COLO829 (cell line): ENCODE measurements at regions not wholly inside any gene's neighbourhood (a gene's known extent, or its start where the extent isn't known, plus 50 kb on each side); places are given as distances from the start of the nearest gene placed in this dataset.
"Not testable (repeated sequence)": the region's sequence is repeated elsewhere in the genome, so short reads cannot be mapped to it uniquely, and the experiment has no call there.

Experiments used
- DNase-seq: peaks from one replicate; pipeline ENCODE4 v3.0.0; 2012; ENCODE audit warnings: low spot score

- no peak for DNase-seq
Observed at GRCh38 chr2:209305746-209306196, 118.1 kb upstream of the MAP2 start.

GRCh38 chr2:209307161-209308001 lies 116.5 kb upstream of the MAP2 start:
- no peak for DNase-seq

GRCh38 chr2:209308415-209308814 lies 115.4 kb upstream of the MAP2 start:
- no peak for DNase-seq

- no peak for DNase-seq
Observed at GRCh38 chr2:209311948-209312347, 111.9 kb upstream of the MAP2 start.

GRCh38 chr2:209312450-209312849 lies 111.4 kb upstream of the MAP2 start:
- DNase-seq = not testable (repeated sequence)

GRCh38 chr2:209314653-209315052 lies 109.2 kb upstream of the MAP2 start:
- DNase-seq = peak; percentile 17

GRCh38 chr2:209316141-209316540 lies 107.7 kb upstream of the MAP2 start:
- DNase-seq = no peak

- peak; percentile 28 for DNase-seq
Observed at GRCh38 chr2:209321076-209321475, 102.8 kb upstream of the MAP2 start.

GRCh38 chr2:209321581-209321980 lies 102.3 kb upstream of the MAP2 start:
- DNase-seq = no peak

- DNase-seq = peak; percentile 35
Observed at GRCh38 chr2:209322041-209322440, 101.8 kb upstream of the MAP2 start.

- DNase-seq = no peak
Observed at GRCh38 chr2:209322905-209323512, 100.8 kb upstream of the MAP2 start.

GRCh38 chr2:209323738-209324137 lies 100.1 kb upstream of the MAP2 start:
- DNase-seq = no peak

- no peak for DNase-seq
Observed at GRCh38 chr2:209324281-209324680, 99.6 kb upstream of the MAP2 start.

GRCh38 chr2:209331291-209331844 lies 92.5 kb upstream of the MAP2 start:
- peak; percentile 45 for DNase-seq

GRCh38 chr2:209334188-209335017 lies 89.4 kb upstream of the MAP2 start:
- DNase-seq = peak; percentile 59

- no peak for DNase-seq
Observed at GRCh38 chr2:209340522-209340921, 83.3 kb upstream of the MAP2 start.

GRCh38 chr2:209344349-209344748 lies 79.5 kb upstream of the MAP2 start:
- DNase-seq = no peak

- no peak for DNase-seq
Observed at GRCh38 chr2:209348433-209348832, 75.4 kb upstream of the MAP2 start.

- no peak for DNase-seq
Observed at GRCh38 chr2:209351636-209352035, 72.2 kb upstream of the MAP2 start.

- DNase-seq = no peak
Observed at GRCh38 chr2:209358992-209359391, 64.9 kb upstream of the MAP2 start.

- DNase-seq = no peak
Observed at GRCh38 chr2:209367075-209367747, 56.6 kb upstream of the MAP2 start.

GRCh38 chr2:209368406-209368805 lies 55.4 kb upstream of the MAP2 start:
- no peak for DNase-seq
